Ishikawa (cell line): ENCODE measurements at regions not wholly inside any gene's neighbourhood (a gene's known extent, or its start where the extent isn't known, plus 50 kb on each side); places are given as distances from the start of the nearest gene placed in this dataset.

Experiments
- TCF12 ChIP-seq: IDR thresholded peaks from 2 replicates; pipeline ENCODE4 v1.6.1; 2012; ENCODE audit warnings: low read depth
- TF ChIP-seq, protein P1 (sequence below): IDR thresholded peaks from 2 replicates; pipeline ENCODE4 v1.6.1; 2012; ENCODE audit warnings: low read depth, mild to moderate bottlenecking

DNA sequence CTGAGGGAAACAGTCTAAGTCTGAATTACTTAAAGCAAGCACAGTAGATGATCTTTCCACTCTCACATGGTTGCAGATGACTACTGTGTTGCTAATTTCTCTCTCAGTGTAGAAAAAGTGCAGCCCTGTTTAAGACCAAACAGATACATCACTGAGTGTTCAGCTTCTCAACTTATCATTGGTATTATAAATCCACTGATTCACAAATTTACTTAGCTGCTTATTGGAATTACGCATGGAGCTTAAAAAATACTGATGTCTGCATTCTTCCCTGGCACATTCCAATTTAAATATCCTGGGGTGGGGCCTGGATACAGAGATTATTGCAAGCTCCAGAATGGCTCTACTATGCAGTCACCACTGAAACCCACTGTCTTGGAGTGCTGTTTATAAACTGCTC lies 411.2 kb downstream of the RND3 start:
- no peak for TF ChIP-seq TCF12
- TF ChIP-seq, protein P1, sequence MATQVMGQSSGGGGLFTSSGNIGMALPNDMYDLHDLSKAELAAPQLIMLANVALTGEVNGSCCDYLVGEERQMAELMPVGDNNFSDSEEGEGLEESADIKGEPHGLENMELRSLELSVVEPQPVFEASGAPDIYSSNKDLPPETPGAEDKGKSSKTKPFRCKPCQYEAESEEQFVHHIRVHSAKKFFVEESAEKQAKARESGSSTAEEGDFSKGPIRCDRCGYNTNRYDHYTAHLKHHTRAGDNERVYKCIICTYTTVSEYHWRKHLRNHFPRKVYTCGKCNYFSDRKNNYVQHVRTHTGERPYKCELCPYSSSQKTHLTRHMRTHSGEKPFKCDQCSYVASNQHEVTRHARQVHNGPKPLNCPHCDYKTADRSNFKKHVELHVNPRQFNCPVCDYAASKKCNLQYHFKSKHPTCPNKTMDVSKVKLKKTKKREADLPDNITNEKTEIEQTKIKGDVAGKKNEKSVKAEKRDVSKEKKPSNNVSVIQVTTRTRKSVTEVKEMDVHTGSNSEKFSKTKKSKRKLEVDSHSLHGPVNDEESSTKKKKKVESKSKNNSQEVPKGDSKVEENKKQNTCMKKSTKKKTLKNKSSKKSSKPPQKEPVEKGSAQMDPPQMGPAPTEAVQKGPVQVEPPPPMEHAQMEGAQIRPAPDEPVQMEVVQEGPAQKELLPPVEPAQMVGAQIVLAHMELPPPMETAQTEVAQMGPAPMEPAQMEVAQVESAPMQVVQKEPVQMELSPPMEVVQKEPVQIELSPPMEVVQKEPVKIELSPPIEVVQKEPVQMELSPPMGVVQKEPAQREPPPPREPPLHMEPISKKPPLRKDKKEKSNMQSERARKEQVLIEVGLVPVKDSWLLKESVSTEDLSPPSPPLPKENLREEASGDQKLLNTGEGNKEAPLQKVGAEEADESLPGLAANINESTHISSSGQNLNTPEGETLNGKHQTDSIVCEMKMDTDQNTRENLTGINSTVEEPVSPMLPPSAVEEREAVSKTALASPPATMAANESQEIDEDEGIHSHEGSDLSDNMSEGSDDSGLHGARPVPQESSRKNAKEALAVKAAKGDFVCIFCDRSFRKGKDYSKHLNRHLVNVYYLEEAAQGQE = no peak
